ENCODE measurements at regions not wholly inside any gene's neighbourhood (a gene's known extent, or its start where the extent isn't known, plus 50 kb on each side); places are given as distances from the start of the nearest gene placed in this dataset.
A peak's percentile ranks its signal among the peaks of the same experiment; 100 is the strongest.

DNA sequence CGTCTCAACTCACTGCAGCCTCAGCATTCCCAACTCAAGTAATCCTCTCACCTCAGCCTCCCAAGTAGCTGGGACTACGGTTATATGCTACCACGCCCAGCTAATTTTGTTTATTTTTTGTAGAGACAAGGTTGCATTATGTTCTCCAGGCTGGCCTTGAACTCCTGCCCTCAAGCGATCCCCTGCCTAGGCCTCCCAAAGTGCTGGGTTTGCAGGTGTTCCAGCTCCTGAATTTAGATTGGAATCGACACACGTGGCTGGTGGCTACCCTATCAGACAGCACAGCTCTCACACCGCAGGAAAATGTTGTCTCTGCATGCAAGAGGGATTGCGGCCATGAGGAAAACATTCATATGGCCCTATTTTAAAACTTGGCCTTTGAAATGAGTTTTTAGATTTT is 76.7 kb upstream of the GALNT2 start:
- Histone ChIP-seq H3K4me3 (no peak overlapping the region), H3K4me1 (peaks cover 17% of the 10 kb centered on the region), H3K27ac (no peak overlapping the region), H3K36me3 (ENCODE audit: insufficient read depth in 1 of 2, low read depth in 1 of 2) (no peaks in the 10 kb centered on the region), H3K9me3 (no peaks in the 10 kb centered on the region), H3K27me3 (ENCODE audit: insufficient read depth in 3 of 3, low read length in 2 of 3) (no peaks in the 10 kb centered on the region)
- intact Hi-C loops (cut with DNase I), result no loop called here
- ATAC-seq, result no peak
- DNase-seq, result no peak
- no peak for TF ChIP-seq CTCF (IDR thresholded peaks at IDR 0.05)
- 81 to 88% (median 83%) methylated on average over 8 of the region's 8 CpGs for WGBS, 3 donors

DNA sequence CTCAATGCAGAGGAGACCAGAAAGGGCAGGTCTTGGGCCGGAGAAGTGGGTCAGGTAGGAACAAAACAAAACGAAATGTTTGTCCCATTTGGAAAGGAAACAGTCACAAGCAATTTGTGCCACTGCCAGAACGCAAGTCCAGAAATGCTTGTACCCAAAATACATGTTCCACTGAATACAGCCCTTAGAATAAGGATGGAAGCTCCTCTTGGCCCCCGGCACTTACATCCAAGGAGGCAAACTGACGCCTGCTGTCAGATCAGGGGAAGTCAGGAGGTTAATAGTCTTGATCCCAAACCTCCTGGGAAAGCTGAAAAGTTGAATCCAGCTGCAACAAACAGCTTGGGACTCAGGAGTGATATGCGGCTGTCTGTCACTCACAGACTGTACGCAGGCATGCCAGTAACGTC is 75.9 kb upstream of the GALNT2 start:
- 19 to 42% (median 24%) methylated on average over 8 of the region's 8 CpGs for WGBS, 3 donors
- Histone ChIP-seq H3K4me1 (peaks cover 17% of the 10 kb centered on the region), H3K4me3 (no peak overlapping the region), H3K27ac (no peak overlapping the region), H3K36me3 (ENCODE audit: insufficient read depth in 1 of 2, low read depth in 1 of 2) (no peaks in the 10 kb centered on the region), H3K9me3 (no peaks in the 10 kb centered on the region), H3K27me3 (ENCODE audit: insufficient read depth in 3 of 3, low read length in 2 of 3) (no peaks in the 10 kb centered on the region)
- TF ChIP-seq CTCF (IDR thresholded peaks at IDR 0.05), result no peak
- no peak for DNase-seq
- peak in 2 of 4 donors; percentile 27 to 62 for ATAC-seq
- intact Hi-C loops (cut with DNase I), result no loop called here

GRCh38 chr1:229991724-229992333 is 75.2 kb upstream of the GALNT2 start:
- intact Hi-C loops (cut with DNase I), result no loop called here
- peak in 3 of 4 donors; percentile 38 to 61 (median 54) for ATAC-seq
- no peaks in the 10 kb centered on the region for H3K9me3 ChIP-seq
- H3K4me1 ChIP-seq, result peaks cover 17% of the 10 kb centered on the region
- H3K36me3 ChIP-seq (ENCODE audit: insufficient read depth in 1 of 2, low read depth in 1 of 2), result no peaks in the 10 kb centered on the region
- DNase-seq, result no peak
- H3K27ac ChIP-seq, result no peak overlapping the region
- H3K4me3 ChIP-seq, result no peak overlapping the region
- no peak for TF ChIP-seq CTCF (IDR thresholded peaks at IDR 0.05)
- 54 to 66% (median 57%) methylated on average over 6 of the region's 6 CpGs for WGBS, 3 donors
- no peaks in the 10 kb centered on the region for H3K27me3 ChIP-seq (ENCODE audit: insufficient read depth in 3 of 3, low read length in 2 of 3)

DNA sequence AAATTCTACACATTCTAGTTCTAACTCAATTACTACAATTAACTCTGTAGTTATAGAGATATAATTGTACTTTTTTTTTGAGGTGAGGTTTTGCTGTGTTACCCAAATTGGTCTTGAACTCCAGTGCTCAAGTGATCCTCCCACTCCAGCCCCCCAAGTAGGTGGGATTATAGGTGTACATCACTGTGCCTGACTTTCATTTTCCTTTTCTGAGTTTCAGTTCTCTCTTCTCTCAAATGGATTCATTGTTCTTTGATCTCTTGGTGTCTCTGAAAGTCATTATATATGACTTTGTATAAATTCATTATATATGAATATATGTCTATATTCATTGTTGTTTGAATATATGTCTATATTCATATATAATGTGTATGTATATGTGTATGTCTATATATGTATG is 74.0 kb upstream of the GALNT2 start:
- no peak for TF ChIP-seq CTCF (IDR thresholded peaks at IDR 0.05)
- Histone ChIP-seq H3K4me3 (no peak overlapping the region), H3K4me1 (peaks cover 17% of the 10 kb centered on the region), H3K9me3 (no peaks in the 10 kb centered on the region), H3K27me3 (ENCODE audit: insufficient read depth in 3 of 3, low read length in 2 of 3) (no peaks in the 10 kb centered on the region), H3K27ac (no peak overlapping the region), H3K36me3 (ENCODE audit: insufficient read depth in 1 of 2, low read depth in 1 of 2) (no peaks in the 10 kb centered on the region)
- no peak for ATAC-seq
- intact Hi-C loops (cut with DNase I), result no loop called here
- no peak for DNase-seq

DNA sequence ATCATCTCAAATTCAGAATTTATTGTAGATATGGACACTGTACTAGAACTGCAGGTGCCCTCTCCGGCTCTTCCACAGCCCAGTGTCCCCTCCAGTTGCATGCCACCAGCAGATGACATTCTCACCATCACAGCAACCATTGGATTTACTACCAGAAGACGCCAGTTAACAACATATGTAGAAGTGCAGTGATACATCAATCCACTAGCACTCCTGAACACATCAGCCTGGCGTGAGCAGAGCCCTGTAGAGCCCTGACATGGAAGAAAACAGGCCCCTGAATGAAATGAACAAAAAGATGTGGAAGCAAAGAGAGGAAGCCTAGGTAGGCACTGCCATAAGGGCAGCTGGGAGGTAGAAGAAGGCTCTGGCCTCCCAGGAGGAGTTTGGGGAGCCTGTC is 73.1 kb upstream of the GALNT2 start:
- Histone ChIP-seq H3K36me3 (ENCODE audit: insufficient read depth in 1 of 2, low read depth in 1 of 2) (no peaks in the 10 kb centered on the region), H3K4me1 (peaks cover 12% of the 10 kb centered on the region), H3K27me3 (ENCODE audit: insufficient read depth in 3 of 3, low read length in 2 of 3) (no peaks in the 10 kb centered on the region), H3K4me3 (no peak overlapping the region), H3K27ac (no peak overlapping the region), H3K9me3 (no peaks in the 10 kb centered on the region)
- no peak for ATAC-seq
- no peak for DNase-seq
- TF ChIP-seq CTCF (IDR thresholded peaks at IDR 0.05), result no peak
- intact Hi-C loops (cut with DNase I), result no loop called here
- 92 to 95% (median 93%) methylated on average over 3 of the region's 3 CpGs for WGBS, 3 donors
